Progenitor cell of endocrine pancreas (in vitro differentiated cells): ENCODE measurements at regions not wholly inside any gene's neighbourhood (a gene's known extent, or its start where the extent isn't known, plus 50 kb on each side); places are given as distances from the start of the nearest gene placed in this dataset.
A peak's percentile ranks its signal among the peaks of the same experiment; 100 is the strongest.

Source experiments
- DNase-seq: peaks from one replicate; pipeline ENCODE4 v3.0.0; 2021; ENCODE audit warnings: low spot score; ENCODE audit not compliant: unreplicated experiment
- H3K27ac Mint-ChIP-seq: 2 replicates; pipeline ENCODE4 v1.8.0; 2021; ENCODE audit warnings: mild to moderate bottlenecking, moderate library complexity, mixed read lengths
- H3K27me3 Mint-ChIP-seq: 2 replicates; pipeline ENCODE4 v1.8.0; 2021; ENCODE audit warnings: mixed read lengths
- H3K36me3 Mint-ChIP-seq: 2 replicates; pipeline ENCODE4 v1.8.0; 2022; ENCODE audit warnings: mixed read lengths; ENCODE audit not compliant: insufficient read depth
- H3K4me1 Mint-ChIP-seq: 2 replicates; pipeline ENCODE4 v1.8.0; 2021; ENCODE audit warnings: low read depth, mixed read lengths
- H3K4me3 Mint-ChIP-seq: 2 replicates; pipeline ENCODE4 v1.8.0; 2021; ENCODE audit warnings: low read depth, mild to moderate bottlenecking, moderate library complexity, mixed read lengths
- H3K9me3 Mint-ChIP-seq: 2 replicates; pipeline ENCODE4 v1.8.0; 2021; ENCODE audit warnings: low read depth, mixed read lengths
- CTCF ChIP-seq: fragments of 200-600 bp; sonication (generic); IDR thresholded peaks from one replicate; pipeline ENCODE4 v1.5.0; 2021; ENCODE audit warnings: antibody characterized with exemption, mild to moderate bottlenecking; ENCODE audit not compliant: unreplicated experiment

- Mint-ChIP-seq H3K4me1 (peaks cover 8% of the 10 kb centered on the region), H3K27ac (no peak overlapping the region), H3K27me3 (no peaks in the 10 kb centered on the region), H3K36me3 (no peaks in the 10 kb centered on the region), H3K9me3 (no peaks in the 10 kb centered on the region), H3K4me3 (no peak overlapping the region)
- no peak for TF ChIP-seq CTCF
- no peak for DNase-seq
Observed at GRCh38 chr21:15515908-15516307, 213.9 kb upstream of the USP25 start.

- Mint-ChIP-seq H3K4me3 (no peak overlapping the region), H3K36me3 (no peaks in the 10 kb centered on the region), H3K9me3 (no peaks in the 10 kb centered on the region), H3K27ac (no peak overlapping the region), H3K27me3 (no peaks in the 10 kb centered on the region), H3K4me1 (peaks cover 8% of the 10 kb centered on the region)
- DNase-seq = no peak
- no peak for TF ChIP-seq CTCF
Observed at GRCh38 chr21:15517394-15517793, 212.4 kb upstream of the USP25 start.

GRCh38 chr21:15520811-15521643 lies 208.8 kb upstream of the USP25 start:
- Mint-ChIP-seq H3K4me3 (no peak overlapping the region), H3K36me3 (no peaks in the 10 kb centered on the region), H3K4me1 (no peaks in the 10 kb centered on the region), H3K27me3 (no peaks in the 10 kb centered on the region), H3K27ac (no peak overlapping the region), H3K9me3 (no peaks in the 10 kb centered on the region)
- TF ChIP-seq CTCF = peak; percentile 50
- DNase-seq = no peak

GRCh38 chr21:15521644-15522001 lies 208.2 kb upstream of the USP25 start:
- H3K36me3 Mint-ChIP-seq = no peaks in the 10 kb centered on the region
- DNase-seq = no peak
- no peaks in the 10 kb centered on the region for H3K9me3 Mint-ChIP-seq
- TF ChIP-seq CTCF = no peak
- no peaks in the 10 kb centered on the region for H3K27me3 Mint-ChIP-seq
- H3K4me1 Mint-ChIP-seq = no peaks in the 10 kb centered on the region
- H3K27ac Mint-ChIP-seq = no peak overlapping the region
- no peak overlapping the region for H3K4me3 Mint-ChIP-seq

- H3K9me3 Mint-ChIP-seq = no peaks in the 10 kb centered on the region
- H3K27ac Mint-ChIP-seq = no peak overlapping the region
- H3K4me3 Mint-ChIP-seq = no peak overlapping the region
- TF ChIP-seq CTCF = no peak
- no peaks in the 10 kb centered on the region for H3K4me1 Mint-ChIP-seq
- H3K27me3 Mint-ChIP-seq = no peaks in the 10 kb centered on the region
- no peak for DNase-seq
- no peaks in the 10 kb centered on the region for H3K36me3 Mint-ChIP-seq
Observed at GRCh38 chr21:15522148-15522547, 207.6 kb upstream of the USP25 start.
